Vagina (tissue), 2 donors: ENCODE measurements at regions not wholly inside any gene's neighbourhood (a gene's known extent, or its start where the extent isn't known, plus 50 kb on each side); places are given as distances from the start of the nearest gene placed in this dataset.

Experiments used
- CTCF ChIP-seq, 3 experiments: fragments of 450-650 bp in 2 of 3; fragments of 200-600 bp in 1 of 3; sonication (generic) in 1 of 3; IDR thresholded peaks; one replicate each; pipeline ENCODE4 v1.5.1; 2017 to 2019; ENCODE audit warnings: antibody characterized with exemption in 3 of 3, mild to moderate bottlenecking in 2 of 3, moderate library complexity in 2 of 3
- POLR2A ChIP-seq, 2 donors: fragments of 450-650 bp; IDR thresholded peaks; one replicate each; pipeline ENCODE4 v1.6.1; 2017; ENCODE audit warnings: antibody characterized with exemption in 2 of 2, mild to moderate bottlenecking in 2 of 2, moderate library complexity in 2 of 2
- POLR2AphosphoS5 ChIP-seq, 2 donors: sonication (generic); formaldehyde crosslinking; IDR thresholded peaks; one replicate each; pipeline ENCODE4 v1.9.0; 2017; ENCODE audit warnings: antibody characterized with exemption in 2 of 2, mild to moderate bottlenecking in 2 of 2, low read depth in 1 of 2; ENCODE audit not compliant: insufficient read depth in 1 of 2

GRCh38 chr2:129673847-129674711 lies 305.4 kb upstream of the RAB6C start:
- TF ChIP-seq CTCF (IDR thresholded peaks at IDR 0.05) (no peak), POLR2A (IDR thresholded peaks at IDR 0.05) (no peak), POLR2AphosphoS5 (IDR thresholded peaks at IDR 0.05; ENCODE audit: insufficient read depth in 1 of 2, low read depth in 1 of 2) (no peak)
